OCI-LY3 (cell line): ENCODE measurements at regions not wholly inside any gene's neighbourhood (a gene's known extent, or its start where the extent isn't known, plus 50 kb on each side); places are given as distances from the start of the nearest gene placed in this dataset.

Experiments
- H2AFZ ChIP-seq: fragments of 200-600, 300-600 bp; shearing (Covaris generic); 2 replicates; pipeline ENCODE4 v1.6.0; 2014; ENCODE audit warnings: antibody characterized with exemption, low read depth, low read length
- H3K27ac ChIP-seq: fragments of 200-600, 300-600 bp; sonication (generic); 2 replicates; pipeline ENCODE4 v1.5.1; 2014; ENCODE audit warnings: mild to moderate bottlenecking, low read length, moderate library complexity, mixed read lengths
- H3K27me3 ChIP-seq: fragments of 200-600, 300-600 bp; sonication (generic); 2 replicates; pipeline ENCODE4 v1.6.1; 2014; ENCODE audit warnings: low read depth, low read length, mixed read lengths
- H3K36me3 ChIP-seq: fragments of 200-600, 300-600 bp; sonication (generic); replicated peaks from 2 replicates; pipeline ENCODE3; 2014; ENCODE audit warnings: low read depth, low read length, mixed read lengths
- H3K4me1 ChIP-seq: fragments of 300-600, 200-600 bp; sonication (generic); 2 replicates; pipeline ENCODE4 v1.6.1; 2014; ENCODE audit warnings: low read length, mixed read lengths
- H3K4me2 ChIP-seq: fragments of 200-600, 300-600 bp; sonication (generic); 2 replicates; pipeline ENCODE4 v1.6.1; 2014; ENCODE audit warnings: low read length, mixed read lengths
- H3K4me3 ChIP-seq: fragments of 300-600, 200-600 bp; sonication (generic); 2 replicates; pipeline ENCODE4 v1.5.1; 2014; ENCODE audit warnings: antibody characterized with exemption, mild to moderate bottlenecking, low read length, moderate library complexity
- H3K79me2 ChIP-seq: fragments of 300-600, 200-600 bp; shearing (Covaris generic); 2 replicates; pipeline ENCODE4 v1.6.1; 2014; ENCODE audit warnings: mild to moderate bottlenecking, low read length, mixed read lengths
- H3K9ac ChIP-seq: fragments of 300-600, 200-600 bp; shearing (Covaris generic); 2 replicates; pipeline ENCODE4 v1.6.0; 2014; ENCODE audit warnings: mild to moderate bottlenecking, low read length, moderate library complexity
- H3K9me3 ChIP-seq: fragments of 200-600, 300-600 bp; shearing (Covaris generic); 2 replicates; pipeline ENCODE4 v1.6.1; 2014; ENCODE audit warnings: low read length, mixed read lengths; ENCODE audit not compliant: insufficient read depth
- H4K20me1 ChIP-seq: fragments of 200-600, 300-600 bp; sonication (generic); 2 replicates; pipeline ENCODE4 v1.6.1; 2016; ENCODE audit warnings: low read length, mixed read lengths; ENCODE audit not compliant: insufficient read depth
- CTCF ChIP-seq: fragments of 200-600, 300-600 bp; sonication (generic); IDR thresholded peaks from 2 replicates; pipeline ENCODE4 v1.5.1; 2014; ENCODE audit warnings: antibody characterized with exemption, low read length, low read depth
- EZH2phosphoT487 ChIP-seq: fragments of 200-600 bp; shearing (Covaris generic); IDR thresholded peaks from 2 replicates; pipeline ENCODE4 v1.6.1; 2018; ENCODE audit warnings: antibody characterized with exemption, mixed run types, low read depth

GRCh38 chr2:57126410-57126809, 920.2 kb upstream of the VRK2 start:
- Histone ChIP-seq H3K27me3 (no peaks in the 10 kb centered on the region), H3K4me3 (no peak overlapping the region), H3K4me1 (no peaks in the 10 kb centered on the region), H3K9ac (no peak overlapping the region), H3K79me2 (no peaks in the 10 kb centered on the region), H3K36me3 (no peaks in the 10 kb centered on the region), H3K27ac (no peak overlapping the region), H3K9me3 (no peaks in the 10 kb centered on the region), H3K4me2 (no peak overlapping the region), H2AFZ (no peak overlapping the region), H4K20me1 (no peaks in the 10 kb centered on the region)
- no peak for TF ChIP-seq CTCF
- TF ChIP-seq EZH2phosphoT487, result no peak

DNA sequence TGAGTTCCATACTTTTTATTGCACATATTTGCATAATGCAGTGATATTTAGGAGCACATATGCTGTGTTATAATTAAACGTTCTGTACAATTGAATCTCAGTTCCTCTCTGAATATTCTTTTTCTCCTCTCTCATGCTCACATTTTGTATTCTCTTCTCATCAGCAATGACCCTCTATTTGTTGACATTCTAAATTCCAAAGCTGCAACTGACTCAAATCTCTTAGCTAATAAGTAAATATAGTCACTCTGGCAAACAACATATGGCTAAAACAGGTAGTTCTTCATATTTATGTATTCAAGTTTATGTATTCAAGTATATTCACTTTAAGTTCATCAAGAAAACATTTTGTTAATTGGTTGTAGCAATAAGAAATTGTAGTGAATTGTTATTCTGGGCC, 907.4 kb upstream of the VRK2 start:
- TF ChIP-seq EZH2phosphoT487 (no peak), CTCF (no peak)
- H3K79me2 ChIP-seq, result no peaks in the 10 kb centered on the region
- no peaks in the 10 kb centered on the region for H3K4me1 ChIP-seq
- H3K27ac ChIP-seq, result no peak overlapping the region
- H2AFZ ChIP-seq, result no peak overlapping the region
- no peaks in the 10 kb centered on the region for H3K9me3 ChIP-seq
- no peaks in the 10 kb centered on the region for H4K20me1 ChIP-seq
- no peak overlapping the region for H3K9ac ChIP-seq
- no peaks in the 10 kb centered on the region for H3K36me3 ChIP-seq
- H3K27me3 ChIP-seq, result no peaks in the 10 kb centered on the region
- H3K4me3 ChIP-seq, result no peak overlapping the region
- no peak overlapping the region for H3K4me2 ChIP-seq

GRCh38 chr2:57141269-57141668, 905.3 kb upstream of the VRK2 start:
- Histone ChIP-seq H3K27me3 (no peaks in the 10 kb centered on the region), H3K9me3 (no peaks in the 10 kb centered on the region), H3K36me3 (no peaks in the 10 kb centered on the region), H3K4me2 (no peak overlapping the region), H3K9ac (no peak overlapping the region), H3K4me3 (no peak overlapping the region), H4K20me1 (no peaks in the 10 kb centered on the region), H3K79me2 (no peaks in the 10 kb centered on the region), H3K4me1 (no peaks in the 10 kb centered on the region), H2AFZ (no peak overlapping the region), H3K27ac (no peak overlapping the region)
- TF ChIP-seq EZH2phosphoT487 (no peak), CTCF (no peak)

GRCh38 chr2:57146951-57147350, 899.7 kb upstream of the VRK2 start:
- TF ChIP-seq EZH2phosphoT487, result no peak
- TF ChIP-seq CTCF, result no peak
- Histone ChIP-seq H4K20me1 (no peaks in the 10 kb centered on the region), H3K9ac (no peak overlapping the region), H3K79me2 (no peaks in the 10 kb centered on the region), H3K9me3 (no peaks in the 10 kb centered on the region), H3K4me1 (no peaks in the 10 kb centered on the region), H3K27ac (no peak overlapping the region), H3K4me3 (no peak overlapping the region), H3K36me3 (no peaks in the 10 kb centered on the region), H3K27me3 (no peaks in the 10 kb centered on the region), H3K4me2 (no peak overlapping the region), H2AFZ (no peak overlapping the region)
